ENCODE measurements at regions not wholly inside any gene's neighbourhood (a gene's known extent, or its start where the extent isn't known, plus 50 kb on each side); places are given as distances from the start of the nearest gene placed in this dataset.

GRCh38 chr4:157999723-158000122 lies 173.1 kb downstream of the GASK1B start:
- H3K4me3 ChIP-seq (ENCODE audit: control insufficient read depth, low read depth, low read length), result no peak overlapping the region
- no peak for TF ChIP-seq CTCF (IDR thresholded peaks at IDR 0.05; ENCODE audit: control insufficient read depth, insufficient read depth, low read depth, low read length, missing control alignments)
- DNase-seq (ENCODE audit: low read depth), result no peak

GRCh38 chr4:157997296-157997695 lies 175.5 kb downstream of the GASK1B start:
- DNase-seq (ENCODE audit: low read depth), result no peak
- H3K4me3 ChIP-seq (ENCODE audit: control insufficient read depth, low read depth, low read length), result no peak overlapping the region
- TF ChIP-seq CTCF (IDR thresholded peaks at IDR 0.05; ENCODE audit: control insufficient read depth, insufficient read depth, low read depth, low read length, missing control alignments), result no peak

- DNase-seq (ENCODE audit: low read depth), result no peak
- H3K4me3 ChIP-seq (ENCODE audit: control insufficient read depth, low read depth, low read length), result no peak overlapping the region
- TF ChIP-seq CTCF (IDR thresholded peaks at IDR 0.05; ENCODE audit: control insufficient read depth, insufficient read depth, low read depth, low read length, missing control alignments), result no peak
These were observed 176.5 kb downstream of the GASK1B start for GRCh38 chr4:157996061-157997028.

- no peak for TF ChIP-seq CTCF (IDR thresholded peaks at IDR 0.05; ENCODE audit: control insufficient read depth, insufficient read depth, low read depth, low read length, missing control alignments)
- no peak for DNase-seq (ENCODE audit: low read depth)
- H3K4me3 ChIP-seq (ENCODE audit: control insufficient read depth, low read depth, low read length), result no peak overlapping the region
These were observed 178.0 kb downstream of the GASK1B start for GRCh38 chr4:157994863-157995262.

- DNase-seq (ENCODE audit: low read depth), result no peak
- TF ChIP-seq CTCF (IDR thresholded peaks at IDR 0.05; ENCODE audit: control insufficient read depth, insufficient read depth, low read depth, low read length, missing control alignments), result no peak
- no peak overlapping the region for H3K4me3 ChIP-seq (ENCODE audit: control insufficient read depth, low read depth, low read length)
These were observed 179.6 kb downstream of the GASK1B start for GRCh38 chr4:157992948-157993839.

GRCh38 chr4:157992038-157992705 lies 180.7 kb downstream of the GASK1B start:
- peak; percentile 47 for TF ChIP-seq CTCF (IDR thresholded peaks at IDR 0.05; ENCODE audit: control insufficient read depth, insufficient read depth, low read depth, low read length, missing control alignments)
- peak; percentile 42 for DNase-seq (ENCODE audit: low read depth)
- no peak overlapping the region; the same call in 1 of the 2 replicates for H3K4me3 ChIP-seq (ENCODE audit: control insufficient read depth, low read depth, low read length)
